GM23338 (cell line): ENCODE measurements at regions not wholly inside any gene's neighbourhood (a gene's known extent, or its start where the extent isn't known, plus 50 kb on each side); places are given as distances from the start of the nearest gene placed in this dataset.

Experiments used
- ATAC-seq: fragments of 200-7000 bp; cut with Tn5 transposase; 3 replicates; pipeline ENCODE4 v1.9.1; 2020
- DNase-seq: peaks from one replicate; pipeline ENCODE4 v3.0.0-alpha.2; 2015; ENCODE audit warnings: low spot score
- H2AFZ ChIP-seq: fragments of 200-600 bp; sonication (generic); 2 replicates; pipeline ENCODE4 v1.8.0; 2016; ENCODE audit warnings: antibody characterized with exemption, mild to moderate bottlenecking, moderate library complexity
- H3F3A ChIP-seq: fragments of 200-600 bp; sonication (generic); replicated peaks from 2 replicates; pipeline ENCODE4 v1.8.0; 2017; ENCODE audit warnings: antibody characterized with exemption, mixed run types, low read depth
- H3K27ac ChIP-seq: fragments of 200-600 bp; sonication (generic); 2 replicates; pipeline ENCODE4 v1.6.1; 2016; ENCODE audit warnings: low read depth
- H3K27me3 ChIP-seq: fragments of 200-600 bp; sonication (generic); 2 replicates; pipeline ENCODE4 v1.8.0; 2016; ENCODE audit warnings: mild to moderate bottlenecking, mixed run types, moderate library complexity; ENCODE audit not compliant: insufficient read depth
- H3K36me3 ChIP-seq: fragments of 200-600 bp; sonication (generic); 2 replicates; pipeline ENCODE4 v1.8.0; 2016; ENCODE audit warnings: mild to moderate bottlenecking; ENCODE audit not compliant: insufficient read depth
- H3K4me1 ChIP-seq: fragments of 200-600 bp; sonication (generic); 2 replicates; pipeline ENCODE4 v1.8.0; 2016; ENCODE audit warnings: mild to moderate bottlenecking, moderate library complexity; ENCODE audit not compliant: insufficient read depth
- H3K4me2 ChIP-seq: fragments of 200-600 bp; sonication (generic); 2 replicates; pipeline ENCODE4 v1.7.1; 2017; ENCODE audit warnings: mixed run types
- H3K4me3 ChIP-seq: fragments of 200-600 bp; sonication (generic); 2 replicates; pipeline ENCODE4 v1.6.1; 2016; ENCODE audit warnings: mixed run types
- H3K79me2 ChIP-seq: fragments of 200-600 bp; sonication (generic); replicated peaks from 2 replicates; pipeline ENCODE4 v1.8.0; 2017; ENCODE audit warnings: mild to moderate bottlenecking; ENCODE audit not compliant: insufficient read depth
- H3K9me2 ChIP-seq: fragments of 200-600 bp; sonication (generic); 2 replicates; pipeline ENCODE4 v1.8.0; 2017; ENCODE audit not compliant: insufficient read depth
- H4K20me1 ChIP-seq: fragments of 200-600 bp; sonication (generic); replicated peaks from 2 replicates; pipeline ENCODE4 v1.8.0; 2017; ENCODE audit warnings: mild to moderate bottlenecking; ENCODE audit not compliant: insufficient read depth
- H3K27ac Mint-ChIP-seq: 2 replicates; pipeline ENCODE4 v1.8.0; 2020; ENCODE audit warnings: inconsistent platforms, mild to moderate bottlenecking, moderate library complexity, mixed read lengths
- H3K27me3 Mint-ChIP-seq: 3 replicates; pipeline ENCODE4 v1.8.0; 2022; ENCODE audit warnings: low read depth, mild to moderate bottlenecking, moderate library complexity, mixed read lengths, inconsistent platforms; ENCODE audit not compliant: insufficient read depth, poor library complexity
- H3K36me3 Mint-ChIP-seq: 3 replicates; pipeline ENCODE4 v1.8.0; 2021; ENCODE audit warnings: low read depth, mild to moderate bottlenecking, inconsistent platforms, moderate library complexity, mixed read lengths
- H3K4me1 Mint-ChIP-seq: 3 replicates; pipeline ENCODE4 v1.8.0; 2020; ENCODE audit warnings: mild to moderate bottlenecking, inconsistent platforms, mixed read lengths
- H3K4me3 Mint-ChIP-seq: 3 replicates; pipeline ENCODE4 v1.8.0; 2021; ENCODE audit warnings: moderate library complexity, mild to moderate bottlenecking, inconsistent platforms, mixed read lengths
- H3K9me3 Mint-ChIP-seq: 3 replicates; pipeline ENCODE4 v1.8.0; 2020; ENCODE audit warnings: moderate library complexity, mild to moderate bottlenecking, inconsistent platforms, mixed read lengths
- CREB1 ChIP-seq: fragments of 250-450 bp; sonication (Bioruptor Pico); IDR thresholded peaks from 2 replicates; pipeline ENCODE4 v1.5.0; 2020; ENCODE audit warnings: low read depth, mild to moderate bottlenecking, moderate library complexity
- ETS1 ChIP-seq: IDR thresholded peaks from 2 replicates; pipeline ENCODE4 v1.6.1; 2016; ENCODE audit warnings: antibody characterized with exemption
- EZH2 ChIP-seq: fragments of 200-600 bp; sonication (generic); IDR thresholded peaks from one replicate; pipeline ENCODE4 v1.8.0; 2017; ENCODE audit warnings: antibody characterized with exemption, mild to moderate bottlenecking, low read depth; ENCODE audit not compliant: unreplicated experiment
- EZH2phosphoT487 ChIP-seq: fragments of 200-600 bp; sonication (generic); IDR thresholded peaks from one replicate; pipeline ENCODE4 v1.8.1; 2018; ENCODE audit warnings: antibody characterized with exemption; ENCODE audit not compliant: unreplicated experiment
- JUNB ChIP-seq: IDR thresholded peaks from one replicate; pipeline ENCODE4 v1.6.1; 2016; ENCODE audit warnings: antibody characterized with exemption; ENCODE audit not compliant: unreplicated experiment
- POLR2AphosphoS5 ChIP-seq: IDR thresholded peaks from 2 replicates; pipeline ENCODE4 v1.6.1; 2016; ENCODE audit warnings: antibody characterized with exemption, low read depth
- REST ChIP-seq: IDR thresholded peaks from one replicate; pipeline ENCODE4 v1.6.1; 2018; ENCODE audit warnings: antibody characterized with exemption; ENCODE audit not compliant: unreplicated experiment
- STAT1 ChIP-seq: IDR thresholded peaks from one replicate; pipeline ENCODE4 v1.6.1; 2016; ENCODE audit warnings: antibody characterized with exemption; ENCODE audit not compliant: unreplicated experiment
- ZNF462 ChIP-seq: fragments of 250-450 bp; sonication (Bioruptor Pico); IDR thresholded peaks from 2 replicates; pipeline ENCODE4 v1.5.0; 2020; ENCODE audit warnings: mild to moderate bottlenecking, moderate library complexity

GRCh38 chr13:73499695-73500094, 440.9 kb downstream of the KLF5 start:
- Mint-ChIP-seq H3K9me3 (no peaks in the 10 kb centered on the region), H3K36me3 (no peaks in the 10 kb centered on the region), H3K27me3 (no peaks in the 10 kb centered on the region), H3K27ac (no peak overlapping the region), H3K4me1 (no peaks in the 10 kb centered on the region), H3K4me3 (no peak overlapping the region)
- Histone ChIP-seq H2AFZ (no peak overlapping the region), H3K4me3 (no peak overlapping the region), H3K79me2 (no peaks in the 10 kb centered on the region), H3K9me2 (no peaks in the 10 kb centered on the region), H3K36me3 (no peaks in the 10 kb centered on the region), H4K20me1 (no peaks in the 10 kb centered on the region), H3K27ac (no peak overlapping the region), H3K4me1 (no peaks in the 10 kb centered on the region), H3K4me2 (no peak overlapping the region), H3F3A (no peaks in the 10 kb centered on the region), H3K27me3 (no peaks in the 10 kb centered on the region)
- ATAC-seq = no peak
- TF ChIP-seq JUNB = no peak
- no peak for DNase-seq

GRCh38 chr13:73497430-73497829, 438.6 kb downstream of the KLF5 start:
- H3K4me3 ChIP-seq = no peak overlapping the region
- H3K79me2 ChIP-seq = no peaks in the 10 kb centered on the region
- H3K36me3 Mint-ChIP-seq = no peaks in the 10 kb centered on the region
- no peaks in the 10 kb centered on the region for H3K36me3 ChIP-seq
- ATAC-seq (no peak), DNase-seq (no peak)
- no peak overlapping the region for H3K27ac ChIP-seq
- H3F3A ChIP-seq = no peaks in the 10 kb centered on the region
- no peak for TF ChIP-seq ZNF462
- TF ChIP-seq STAT1 = no peak
- TF ChIP-seq REST = no peak
- TF ChIP-seq CREB1 (CRISPR knock-in tag) = no peak
- no peak for TF ChIP-seq ETS1
- TF ChIP-seq EZH2 = no peak
- no peak for TF ChIP-seq EZH2phosphoT487
- no peak for TF ChIP-seq POLR2AphosphoS5
- H3K9me2 ChIP-seq = no peaks in the 10 kb centered on the region
- H3K9me3 Mint-ChIP-seq = no peaks in the 10 kb centered on the region
- no peak overlapping the region for H3K4me2 ChIP-seq
- H3K27ac Mint-ChIP-seq = no peak overlapping the region
- no peak overlapping the region for H3K4me3 Mint-ChIP-seq
- no peaks in the 10 kb centered on the region for H3K4me1 ChIP-seq
- H2AFZ ChIP-seq = peak overlapping the region; percentile 72; the same call in 1 of the 2 replicates
- H4K20me1 ChIP-seq = no peaks in the 10 kb centered on the region
- H3K27me3 ChIP-seq = no peaks in the 10 kb centered on the region
- H3K27me3 Mint-ChIP-seq = no peaks in the 10 kb centered on the region
- no peaks in the 10 kb centered on the region for H3K4me1 Mint-ChIP-seq
